ENCODE measurements at regions not wholly inside any gene's neighbourhood (a gene's known extent, or its start where the extent isn't known, plus 50 kb on each side); places are given as distances from the start of the nearest gene placed in this dataset.

GRCh38 chr1:58158506-58159433 lies 387.8 kb downstream of the OMA1 start:
- TF ChIP-seq CTCF (IDR thresholded peaks at IDR 0.05; ENCODE audit: insufficient read depth, low read depth, low read length): no peak
- no peak overlapping the region for H3K4me3 ChIP-seq (ENCODE audit: low read depth, low read length)
- DNase-seq (ENCODE audit: low read depth): no peak

- no peak for DNase-seq (ENCODE audit: low read depth)
- H3K4me3 ChIP-seq (ENCODE audit: low read depth, low read length): no peak overlapping the region
- no peak for TF ChIP-seq CTCF (IDR thresholded peaks at IDR 0.05; ENCODE audit: insufficient read depth, low read depth, low read length)
These were observed 388.5 kb downstream of the OMA1 start for GRCh38 chr1:58158016-58158415.

GRCh38 chr1:58157256-58157655 lies 389.3 kb downstream of the OMA1 start:
- H3K4me3 ChIP-seq (ENCODE audit: low read depth, low read length): no peak overlapping the region
- no peak for DNase-seq (ENCODE audit: low read depth)
- TF ChIP-seq CTCF (IDR thresholded peaks at IDR 0.05; ENCODE audit: insufficient read depth, low read depth, low read length): no peak

GRCh38 chr1:58156831-58157230 lies 389.7 kb downstream of the OMA1 start:
- no peak overlapping the region for H3K4me3 ChIP-seq (ENCODE audit: low read depth, low read length)
- no peak for DNase-seq (ENCODE audit: low read depth)
- no peak for TF ChIP-seq CTCF (IDR thresholded peaks at IDR 0.05; ENCODE audit: insufficient read depth, low read depth, low read length)

- H3K4me3 ChIP-seq (ENCODE audit: low read depth, low read length): no peak overlapping the region
- TF ChIP-seq CTCF (IDR thresholded peaks at IDR 0.05; ENCODE audit: insufficient read depth, low read depth, low read length): no peak
These were observed 390.4 kb downstream of the OMA1 start for GRCh38 chr1:58156124-58156468.

GRCh38 chr1:58155418-58156123 lies 391.0 kb downstream of the OMA1 start:
- DNase-seq (ENCODE audit: low read depth): no peak
- H3K4me3 ChIP-seq (ENCODE audit: low read depth, low read length): no peak overlapping the region
- TF ChIP-seq CTCF (IDR thresholded peaks at IDR 0.05; ENCODE audit: insufficient read depth, low read depth, low read length): peak; percentile 20

More at GRCh38 chr1:58156124-58156468, 390.4 kb downstream of the OMA1 start:
- no peak for DNase-seq (ENCODE audit: low read depth)

Data from fibroblast of villous mesenchyme (primary cell).